Calu3 (cell line): ENCODE measurements at regions not wholly inside any gene's neighbourhood (a gene's known extent, or its start where the extent isn't known, plus 50 kb on each side); places are given as distances from the start of the nearest gene placed in this dataset.

Experiments
- BruUV-seq: library from RNA; stranded (reverse); fragments of 400-500 nt; replicated peaks from 2 replicates; lab custom pipeline; 2021; lab: Mats Ljungman, UMichigan
- CTCF ChIA-PET: fragments of 300-600 bp; sonication (Branson Sonifier 250); formaldehyde crosslinking; loops from one replicate; lab custom pipeline; 2022; ENCODE audit warnings: antibody characterized with exemption; lab: Charles Lee
- DNase-seq: peaks from one replicate; pipeline ENCODE4 v3.0.0; 2022
- H3K27ac Mint-ChIP-seq: one replicate; pipeline ENCODE4 v1.8.0; 2022; ENCODE audit warnings: mixed read lengths; ENCODE audit not compliant: unreplicated experiment
- H3K27me3 Mint-ChIP-seq: one replicate; pipeline ENCODE4 v1.8.0; 2022; ENCODE audit warnings: mixed read lengths; ENCODE audit not compliant: unreplicated experiment
- H3K36me3 Mint-ChIP-seq: one replicate; pipeline ENCODE4 v1.8.0; 2022; ENCODE audit warnings: mild to moderate bottlenecking, moderate library complexity, mixed read lengths; ENCODE audit not compliant: insufficient read depth, unreplicated experiment
- H3K4me1 Mint-ChIP-seq: one replicate; pipeline ENCODE4 v1.8.0; 2022; ENCODE audit warnings: mild to moderate bottlenecking, low read depth, mixed read lengths; ENCODE audit not compliant: unreplicated experiment
- H3K4me3 Mint-ChIP-seq: one replicate; pipeline ENCODE4 v1.8.0; 2022; ENCODE audit warnings: mild to moderate bottlenecking, low read depth, moderate library complexity, mixed read lengths; ENCODE audit not compliant: unreplicated experiment
- H3K9me3 Mint-ChIP-seq: one replicate; pipeline ENCODE4 v1.8.0; 2022; ENCODE audit warnings: low read depth, mixed read lengths; ENCODE audit not compliant: unreplicated experiment
- intact Hi-C: fragments of 100-400 bp; cut with micrococcal nuclease; formaldehyde crosslinking; loops from one replicate; pipeline ENCODE4 v1.10.0; 2022; ENCODE audit not compliant: unreplicated experiment
- TF ChIP-seq, protein P1 (sequence below): fragments of 200-600 bp; IDR thresholded peaks from one replicate; pipeline ENCODE4 v1.8.0; 2022; ENCODE audit warnings: antibody characterized with exemption; ENCODE audit not compliant: unreplicated experiment

GRCh38 chr4:12573716-12574115 is 910.4 kb downstream of the RAB28 start:
- no peak for DNase-seq
- Mint-ChIP-seq H3K9me3 (no peaks in the 10 kb centered on the region), H3K27me3 (no peaks in the 10 kb centered on the region), H3K4me3 (no peak overlapping the region), H3K4me1 (no peaks in the 10 kb centered on the region), H3K27ac (no peak overlapping the region), H3K36me3 (no peaks in the 10 kb centered on the region)
- CTCF ChIA-PET: no interaction called here
- TF ChIP-seq, protein P1, sequence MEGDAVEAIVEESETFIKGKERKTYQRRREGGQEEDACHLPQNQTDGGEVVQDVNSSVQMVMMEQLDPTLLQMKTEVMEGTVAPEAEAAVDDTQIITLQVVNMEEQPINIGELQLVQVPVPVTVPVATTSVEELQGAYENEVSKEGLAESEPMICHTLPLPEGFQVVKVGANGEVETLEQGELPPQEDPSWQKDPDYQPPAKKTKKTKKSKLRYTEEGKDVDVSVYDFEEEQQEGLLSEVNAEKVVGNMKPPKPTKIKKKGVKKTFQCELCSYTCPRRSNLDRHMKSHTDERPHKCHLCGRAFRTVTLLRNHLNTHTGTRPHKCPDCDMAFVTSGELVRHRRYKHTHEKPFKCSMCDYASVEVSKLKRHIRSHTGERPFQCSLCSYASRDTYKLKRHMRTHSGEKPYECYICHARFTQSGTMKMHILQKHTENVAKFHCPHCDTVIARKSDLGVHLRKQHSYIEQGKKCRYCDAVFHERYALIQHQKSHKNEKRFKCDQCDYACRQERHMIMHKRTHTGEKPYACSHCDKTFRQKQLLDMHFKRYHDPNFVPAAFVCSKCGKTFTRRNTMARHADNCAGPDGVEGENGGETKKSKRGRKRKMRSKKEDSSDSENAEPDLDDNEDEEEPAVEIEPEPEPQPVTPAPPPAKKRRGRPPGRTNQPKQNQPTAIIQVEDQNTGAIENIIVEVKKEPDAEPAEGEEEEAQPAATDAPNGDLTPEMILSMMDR: no peak
- intact Hi-C loops: no loop called here
- no TSS peak for BruUV-seq

- CTCF ChIA-PET: no interaction called here
- H3K27me3 Mint-ChIP-seq: no peaks in the 10 kb centered on the region
- no peaks in the 10 kb centered on the region for H3K9me3 Mint-ChIP-seq
- no peak overlapping the region for H3K4me3 Mint-ChIP-seq
- no peak overlapping the region for H3K27ac Mint-ChIP-seq
- intact Hi-C loops: no loop called here
- H3K4me1 Mint-ChIP-seq: no peaks in the 10 kb centered on the region
- no TSS peak for BruUV-seq
- TF ChIP-seq, protein P1: no peak
- DNase-seq: no peak
- H3K36me3 Mint-ChIP-seq: no peaks in the 10 kb centered on the region
Measured at GRCh38 chr4:12562476-12563140, 921.5 kb downstream of the RAB28 start.

GRCh38 chr4:12562021-12562420 is 922.1 kb downstream of the RAB28 start:
- Mint-ChIP-seq H3K4me3 (no peak overlapping the region), H3K4me1 (no peaks in the 10 kb centered on the region), H3K9me3 (no peaks in the 10 kb centered on the region), H3K27me3 (no peaks in the 10 kb centered on the region), H3K36me3 (no peaks in the 10 kb centered on the region), H3K27ac (no peak overlapping the region)
- TF ChIP-seq, protein P1: no peak
- CTCF ChIA-PET: no interaction called here
- BruUV-seq: no TSS peak
- no peak for DNase-seq
- intact Hi-C loops: no loop called here

DNA sequence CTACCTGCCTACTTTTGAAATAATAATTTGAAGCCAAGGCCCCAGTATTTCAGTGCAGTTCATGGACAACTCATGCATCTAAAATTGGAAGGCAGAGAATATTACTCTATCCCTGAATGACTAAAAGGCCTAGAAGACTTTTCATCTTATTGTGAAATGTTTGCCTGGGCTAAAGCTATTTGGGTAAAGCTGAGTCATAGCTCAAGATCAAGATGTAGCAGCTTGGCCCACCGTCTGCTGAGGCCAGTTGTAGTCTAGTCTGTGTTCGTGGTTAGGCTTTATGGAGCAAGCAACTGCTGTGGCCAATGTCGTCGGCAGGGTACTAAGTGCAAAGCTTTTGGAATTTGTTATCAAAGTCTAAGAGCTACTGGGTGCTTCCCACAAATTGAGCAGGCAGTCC is 929.1 kb downstream of the RAB28 start:
- intact Hi-C loops: no loop called here
- no peak for DNase-seq
- TF ChIP-seq, protein P1: no peak
- Mint-ChIP-seq H3K4me1 (no peaks in the 10 kb centered on the region), H3K36me3 (no peaks in the 10 kb centered on the region), H3K27me3 (no peaks in the 10 kb centered on the region), H3K4me3 (no peak overlapping the region), H3K9me3 (no peaks in the 10 kb centered on the region), H3K27ac (no peak overlapping the region)
- CTCF ChIA-PET: no interaction called here
- BruUV-seq: no TSS peak
